ENCODE measurements at regions not wholly inside any gene's neighbourhood (a gene's known extent, or its start where the extent isn't known, plus 50 kb on each side); places are given as distances from the start of the nearest gene placed in this dataset.

- Histone ChIP-seq H3K4me1 (ENCODE audit: insufficient read depth, low read length) (peaks cover 11% of the 10 kb centered on the region; the same call in 1 of the 2 replicates), H3K9ac (ENCODE audit: low read depth, low read length) (no peak overlapping the region), H3K36me3 (ENCODE audit: insufficient read depth, low read length) (no peaks in the 10 kb centered on the region), H3K9me3 (ENCODE audit: control insufficient read depth, insufficient read depth, low read length) (no peaks in the 10 kb centered on the region)
These were observed 448.0 kb upstream of the ANKRD30A start for GRCh38 chr10:36677431-36677768.

DNA sequence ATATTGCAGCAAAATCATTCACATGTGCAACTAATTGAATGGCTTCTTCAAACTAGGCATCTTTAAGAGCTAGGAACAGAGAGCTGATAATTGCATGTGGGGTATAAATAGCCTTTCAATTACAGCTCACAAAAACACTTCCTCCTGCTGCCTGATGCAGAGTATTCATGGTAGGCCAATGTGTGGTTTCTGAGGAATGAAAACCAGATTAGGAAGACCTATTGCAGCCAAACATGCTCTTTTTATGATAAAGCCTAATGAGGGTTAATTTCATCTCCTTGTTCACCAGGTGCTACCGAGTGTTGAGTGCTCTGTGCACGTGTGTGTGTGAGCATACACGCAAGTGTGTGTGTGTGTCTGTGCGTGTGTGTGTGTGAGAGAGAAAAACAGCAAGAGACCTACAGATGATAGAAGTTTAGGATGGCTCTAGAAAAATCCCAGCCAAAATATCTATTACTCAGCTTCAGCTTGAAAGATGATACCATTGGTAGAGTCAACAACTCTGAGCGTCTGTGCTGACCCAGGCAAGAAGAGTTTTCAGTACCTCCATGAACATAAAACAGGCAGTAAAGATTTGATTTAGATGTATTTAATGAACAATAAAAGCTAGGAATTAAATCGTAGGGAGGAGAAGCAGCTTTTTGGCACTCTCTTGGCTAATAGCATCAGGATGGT lies 448.5 kb upstream of the ANKRD30A start:
- no peaks in the 10 kb centered on the region for H3K36me3 ChIP-seq (ENCODE audit: insufficient read depth, low read length)
- H3K9ac ChIP-seq (ENCODE audit: low read depth, low read length) = no peak overlapping the region
- H3K4me1 ChIP-seq (ENCODE audit: insufficient read depth, low read length) = 0 out of 2 replicates have a peak, but pooled peaks cover 7% of the 10 kb centered on the region
- no peaks in the 10 kb centered on the region for H3K9me3 ChIP-seq (ENCODE audit: control insufficient read depth, insufficient read depth, low read length)

- no peak overlapping the region for H3K9ac ChIP-seq (ENCODE audit: low read depth, low read length)
- H3K9me3 ChIP-seq (ENCODE audit: control insufficient read depth, insufficient read depth, low read length) = no peaks in the 10 kb centered on the region
- H3K36me3 ChIP-seq (ENCODE audit: insufficient read depth, low read length) = no peaks in the 10 kb centered on the region
- 0 out of 2 replicates have a peak, but pooled peaks cover 2% of the 10 kb centered on the region for H3K4me1 ChIP-seq (ENCODE audit: insufficient read depth, low read length)
These were observed 449.1 kb upstream of the ANKRD30A start for GRCh38 chr10:36676321-36676720.

- Histone ChIP-seq H3K4me1 (ENCODE audit: insufficient read depth, low read length) (no peaks in the 10 kb centered on the region), H3K9me3 (ENCODE audit: control insufficient read depth, insufficient read depth, low read length) (no peaks in the 10 kb centered on the region), H3K36me3 (ENCODE audit: insufficient read depth, low read length) (no peaks in the 10 kb centered on the region), H3K9ac (ENCODE audit: low read depth, low read length) (no peak overlapping the region)
These were observed 449.9 kb upstream of the ANKRD30A start for GRCh38 chr10:36675458-36675880.

DNA sequence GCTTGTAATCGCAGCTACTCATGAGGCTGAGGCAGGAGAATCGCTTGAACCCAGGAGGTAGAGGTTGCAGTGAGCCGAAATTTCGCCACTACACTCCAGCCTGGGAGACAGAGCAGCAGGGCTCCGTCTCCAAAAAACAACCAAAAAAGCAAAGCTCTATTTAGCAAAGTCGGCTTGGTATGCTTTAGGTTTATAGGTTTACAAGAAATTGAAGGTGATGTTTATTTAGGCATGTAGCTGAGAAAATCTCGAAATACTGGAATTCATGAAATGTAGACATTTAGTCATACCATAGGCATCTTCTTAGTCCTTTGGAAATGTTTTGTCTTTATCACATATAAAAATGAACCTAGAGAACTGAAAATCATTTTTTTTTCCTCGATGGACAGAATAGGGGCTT lies 453.8 kb upstream of the ANKRD30A start:
- H3K9ac ChIP-seq (ENCODE audit: low read depth, low read length) = no peak overlapping the region
- no peaks in the 10 kb centered on the region for H3K4me1 ChIP-seq (ENCODE audit: insufficient read depth, low read length)
- no peaks in the 10 kb centered on the region for H3K9me3 ChIP-seq (ENCODE audit: control insufficient read depth, insufficient read depth, low read length)
- no peaks in the 10 kb centered on the region for H3K36me3 ChIP-seq (ENCODE audit: insufficient read depth, low read length)

DNA sequence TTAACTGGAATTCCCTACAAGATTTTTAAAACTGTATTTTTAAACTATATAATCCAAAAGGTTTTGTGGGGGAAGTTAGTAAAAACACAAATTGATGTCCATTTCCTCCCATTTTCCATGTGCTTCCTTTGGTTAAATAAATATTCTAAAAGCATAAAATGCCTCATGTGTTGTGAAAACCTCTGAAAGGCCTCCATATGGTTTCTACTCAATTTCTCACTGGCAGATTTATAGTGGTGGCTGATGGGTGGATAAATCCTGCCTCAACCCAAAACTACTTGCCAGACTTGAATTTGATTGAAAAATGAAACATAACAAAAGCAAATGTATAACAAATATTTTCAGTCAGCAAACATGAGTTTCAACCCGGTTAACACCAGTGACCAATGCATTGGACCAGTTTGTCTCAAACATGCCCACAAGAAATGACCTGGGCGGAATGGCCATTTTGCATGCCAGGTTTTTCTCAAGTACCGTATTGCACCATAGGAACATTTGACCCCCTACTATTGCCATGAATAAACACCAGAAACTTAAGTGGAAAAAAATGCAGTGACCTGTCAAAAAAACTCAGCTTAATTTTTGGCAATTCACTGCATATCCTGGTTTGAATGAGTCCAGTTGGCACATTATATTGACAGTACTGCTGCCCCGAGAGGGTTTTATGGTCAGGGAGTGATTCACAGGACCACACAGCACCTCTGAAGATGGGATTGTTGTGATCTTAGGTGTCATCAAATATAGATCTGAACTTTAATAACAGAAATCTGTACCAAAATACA lies 454.6 kb upstream of the ANKRD30A start:
- H3K4me1 ChIP-seq (ENCODE audit: insufficient read depth, low read length) = no peaks in the 10 kb centered on the region
- no peaks in the 10 kb centered on the region for H3K9me3 ChIP-seq (ENCODE audit: control insufficient read depth, insufficient read depth, low read length)
- H3K9ac ChIP-seq (ENCODE audit: low read depth, low read length) = no peak overlapping the region
- H3K36me3 ChIP-seq (ENCODE audit: insufficient read depth, low read length) = no peaks in the 10 kb centered on the region

GRCh38 chr10:36669615-36670352 lies 455.6 kb upstream of the ANKRD30A start:
- H3K4me1 ChIP-seq (ENCODE audit: insufficient read depth, low read length) = no peaks in the 10 kb centered on the region
- no peaks in the 10 kb centered on the region for H3K36me3 ChIP-seq (ENCODE audit: insufficient read depth, low read length)
- H3K9me3 ChIP-seq (ENCODE audit: control insufficient read depth, insufficient read depth, low read length) = no peaks in the 10 kb centered on the region
- no peak overlapping the region for H3K9ac ChIP-seq (ENCODE audit: low read depth, low read length)

DNA sequence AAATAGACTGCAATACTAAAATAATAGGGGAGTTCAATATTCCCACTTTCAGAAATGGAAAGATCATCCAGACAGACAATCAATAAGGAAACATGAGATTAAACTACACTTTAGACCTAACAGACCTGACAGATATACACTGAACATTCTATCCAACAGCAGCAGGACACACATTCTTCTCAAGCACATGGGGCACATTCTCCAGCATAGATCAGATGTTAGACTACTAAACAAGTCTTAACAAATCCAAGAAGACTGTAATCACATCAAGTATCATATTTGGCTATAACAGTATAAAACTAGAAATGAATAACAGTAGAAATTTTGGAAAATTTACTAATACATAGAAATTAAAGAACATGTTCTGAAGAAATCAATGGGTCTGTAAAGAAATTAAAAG lies 458.9 kb upstream of the ANKRD30A start:
- Histone ChIP-seq H3K9me3 (ENCODE audit: control insufficient read depth, insufficient read depth, low read length) (no peaks in the 10 kb centered on the region), H3K36me3 (ENCODE audit: insufficient read depth, low read length) (no peaks in the 10 kb centered on the region)

DNA sequence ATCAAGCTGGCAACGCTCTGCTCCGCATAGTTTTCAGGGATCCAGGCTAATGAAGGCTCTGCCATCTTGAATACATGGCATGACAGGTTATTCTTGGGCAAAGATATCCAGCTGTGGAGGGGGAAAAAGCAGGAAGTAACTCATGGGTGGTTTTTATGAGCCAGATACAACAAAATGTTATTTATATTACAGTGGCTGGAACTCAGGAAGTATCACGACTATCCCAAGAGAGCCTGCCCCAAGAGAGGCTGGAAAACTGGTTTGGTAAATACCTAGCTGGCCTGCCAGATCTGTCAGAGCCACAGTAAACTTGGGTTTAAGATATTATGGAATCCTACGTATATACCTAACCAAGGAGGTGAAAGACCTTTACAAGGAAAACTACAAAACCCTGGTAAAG lies 462.8 kb upstream of the ANKRD30A start:
- H3K9me3 ChIP-seq (ENCODE audit: control insufficient read depth, insufficient read depth, low read length) = no peaks in the 10 kb centered on the region
- no peaks in the 10 kb centered on the region for H3K36me3 ChIP-seq (ENCODE audit: insufficient read depth, low read length)
- H3K9ac ChIP-seq (ENCODE audit: low read depth, low read length) = no peak overlapping the region
- H3K4me1 ChIP-seq (ENCODE audit: insufficient read depth, low read length) = no peaks in the 10 kb centered on the region

More for the DNA sequence above, 458.9 kb upstream of the ANKRD30A start:
- no peak overlapping the region for H3K9ac ChIP-seq (ENCODE audit: low read depth, low read length)
- no peaks in the 10 kb centered on the region for H3K4me1 ChIP-seq (ENCODE audit: insufficient read depth, low read length)

DNA sequence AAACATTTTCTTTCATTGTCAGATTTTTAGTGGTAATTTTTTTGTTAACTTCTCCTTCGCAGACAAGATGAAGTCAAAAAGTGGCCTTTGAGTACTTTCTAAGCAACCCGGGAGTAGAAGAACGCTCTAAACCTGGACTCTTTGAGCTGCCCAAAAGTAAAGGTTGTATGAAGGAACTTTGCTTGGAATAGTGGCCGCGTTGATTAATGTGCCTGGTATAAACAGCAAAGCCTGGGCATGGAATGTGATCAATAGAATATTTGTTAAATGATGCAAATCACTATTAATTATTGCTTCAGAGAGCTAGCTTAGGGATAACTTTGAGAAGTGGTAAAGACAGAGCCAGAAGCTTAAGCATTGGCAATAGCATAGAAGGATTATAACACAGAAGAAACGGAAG lies 475.1 kb upstream of the ANKRD30A start:
- H3K36me3 ChIP-seq (ENCODE audit: insufficient read depth, low read length) = no peaks in the 10 kb centered on the region
- no peaks in the 10 kb centered on the region for H3K4me1 ChIP-seq (ENCODE audit: insufficient read depth, low read length)
- no peaks in the 10 kb centered on the region; the same call in 1 of the 2 replicates for H3K9me3 ChIP-seq (ENCODE audit: control insufficient read depth, insufficient read depth, low read length)
- H3K9ac ChIP-seq (ENCODE audit: low read depth, low read length) = no peak overlapping the region

GRCh38 chr10:36647540-36647939 lies 477.9 kb upstream of the ANKRD30A start:
- Histone ChIP-seq H3K9me3 (ENCODE audit: control insufficient read depth, insufficient read depth, low read length) (no peaks in the 10 kb centered on the region; the same call in 1 of the 2 replicates), H3K9ac (ENCODE audit: low read depth, low read length) (no peak overlapping the region), H3K4me1 (ENCODE audit: insufficient read depth, low read length) (no peaks in the 10 kb centered on the region), H3K36me3 (ENCODE audit: insufficient read depth, low read length) (no peaks in the 10 kb centered on the region)

DNA sequence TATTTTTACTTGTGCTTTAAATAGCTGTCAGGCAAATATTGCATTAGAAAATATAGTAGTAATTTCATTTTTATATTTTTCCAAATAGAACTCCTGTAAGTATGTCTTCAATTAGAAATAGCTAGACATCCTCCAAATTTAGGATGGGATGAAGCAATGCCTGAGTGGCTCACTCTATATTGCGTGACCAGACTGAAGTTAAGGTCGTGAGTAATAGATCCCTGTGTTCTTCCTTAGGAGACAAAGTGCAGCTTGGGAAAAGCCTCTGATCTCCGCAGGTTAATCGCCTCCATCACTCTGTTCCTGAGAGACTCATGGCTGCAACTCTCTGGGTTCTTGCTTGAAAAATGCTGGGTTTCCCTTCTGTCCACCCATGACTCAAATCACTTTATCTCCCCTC lies 484.8 kb upstream of the ANKRD30A start:
- Histone ChIP-seq H3K9ac (ENCODE audit: low read depth, low read length) (no peak overlapping the region), H3K9me3 (ENCODE audit: control insufficient read depth, insufficient read depth, low read length) (no peaks in the 10 kb centered on the region), H3K4me1 (ENCODE audit: insufficient read depth, low read length) (no peaks in the 10 kb centered on the region), H3K36me3 (ENCODE audit: insufficient read depth, low read length) (no peaks in the 10 kb centered on the region)

DNA sequence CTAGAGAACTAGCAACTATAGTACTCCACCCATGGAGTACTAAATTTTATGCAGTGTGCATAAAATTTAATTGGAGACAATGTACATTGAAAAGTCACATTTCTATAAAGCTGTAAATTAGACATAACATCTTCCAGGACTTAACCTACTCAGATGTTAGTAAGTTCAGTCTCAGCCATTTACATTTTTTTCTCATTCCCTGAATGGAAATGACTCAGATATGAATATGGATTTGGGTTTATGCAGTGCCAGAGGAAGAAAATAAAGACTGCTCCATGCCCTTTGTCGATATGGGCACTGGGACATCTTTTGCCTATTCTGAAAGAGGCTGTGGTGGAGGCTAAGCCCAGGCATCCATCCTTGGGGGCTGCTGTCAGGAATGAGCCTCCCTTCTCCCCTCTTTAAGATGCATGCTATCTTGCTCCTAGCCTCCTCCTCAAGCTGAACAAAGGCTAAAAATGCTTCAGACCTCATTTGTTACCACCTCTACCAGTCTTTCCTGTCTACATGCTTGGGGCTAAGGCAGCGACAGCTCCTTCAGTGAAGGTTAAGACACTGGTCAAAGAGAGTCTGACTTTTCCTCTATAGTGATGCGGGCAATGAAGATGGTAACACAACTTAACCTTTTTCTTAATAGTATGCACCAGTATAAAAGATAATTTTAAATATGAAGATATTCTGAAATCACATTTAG lies 486.8 kb upstream of the ANKRD30A start:
- H3K9ac ChIP-seq (ENCODE audit: low read depth, low read length) = no peak overlapping the region
- H3K9me3 ChIP-seq (ENCODE audit: control insufficient read depth, insufficient read depth, low read length) = no peaks in the 10 kb centered on the region
- H3K36me3 ChIP-seq (ENCODE audit: insufficient read depth, low read length) = no peaks in the 10 kb centered on the region
- no peaks in the 10 kb centered on the region for H3K4me1 ChIP-seq (ENCODE audit: insufficient read depth, low read length)

DNA sequence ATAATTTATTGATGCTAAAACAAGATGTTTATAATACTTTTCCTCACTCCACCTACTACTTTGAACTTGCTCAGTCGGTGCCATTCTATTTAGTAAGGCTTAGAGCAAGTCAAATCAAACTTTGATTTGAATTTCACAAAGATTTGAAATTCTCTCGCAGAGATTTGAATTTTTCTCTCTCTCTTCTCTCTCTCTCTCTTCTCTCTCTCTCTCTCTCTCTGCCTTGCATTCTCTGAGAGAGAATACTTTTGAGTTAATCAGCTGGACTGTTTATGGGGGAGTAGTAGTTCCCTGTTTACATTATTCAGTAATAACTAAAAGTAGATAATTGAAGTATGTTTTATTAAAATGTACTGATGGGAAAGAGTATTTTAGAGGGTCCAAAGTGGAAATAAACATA lies 488.5 kb upstream of the ANKRD30A start:
- no peak overlapping the region for H3K9ac ChIP-seq (ENCODE audit: low read depth, low read length)

More for the DNA sequence above, 488.5 kb upstream of the ANKRD30A start:
- Histone ChIP-seq H3K9me3 (ENCODE audit: control insufficient read depth, insufficient read depth, low read length) (no peaks in the 10 kb centered on the region), H3K36me3 (ENCODE audit: insufficient read depth, low read length) (no peaks in the 10 kb centered on the region), H3K4me1 (ENCODE audit: insufficient read depth, low read length) (no peaks in the 10 kb centered on the region)
